OCI-LY7 (cell line): ENCODE measurements at regions not wholly inside any gene's neighbourhood (a gene's known extent, or its start where the extent isn't known, plus 50 kb on each side); places are given as distances from the start of the nearest gene placed in this dataset.

Experiments used
- BruUV-seq: library from RNA; stranded (reverse); fragments of 400-500 nt; replicated peaks from 2 replicates; lab custom pipeline; 2021; lab: Mats Ljungman, UMichigan
- CTCF ChIA-PET: fragments of 300-600 bp; sonication (Branson Sonifier 250); formaldehyde crosslinking; loops from one replicate; lab custom pipeline; 2022; ENCODE audit warnings: antibody characterized with exemption; ENCODE audit not compliant: unreplicated experiment; lab: Charles Lee
- POLR2A ChIA-PET: fragments of 300-600 bp; sonication (Branson Sonifier 250); formaldehyde crosslinking; loops from one replicate; lab custom pipeline; 2022; ENCODE audit warnings: antibody characterized with exemption; lab: Charles Lee
- DNase-seq: peaks from one replicate; pipeline ENCODE4 v3.0.0-alpha.2; 2015; ENCODE audit warnings: low spot score
- H2AFZ ChIP-seq: fragments of 200-600 bp; sonication (generic), shearing (Covaris generic); 2 replicates; pipeline ENCODE4 v1.6.1; 2014; ENCODE audit warnings: mild to moderate bottlenecking, antibody characterized with exemption, low read length, moderate library complexity
- H3K27ac ChIP-seq: fragments of 200-600 bp; sonication (generic); 2 replicates; pipeline ENCODE4 v1.5.1; 2014; ENCODE audit warnings: mixed run types, low read depth, mild to moderate bottlenecking, moderate library complexity, low read length, inconsistent platforms; ENCODE audit not compliant: poor library complexity, severe bottlenecking
- H3K36me3 ChIP-seq: fragments of 200-600 bp; sonication (generic); 2 replicates; pipeline ENCODE4 v1.6.1; 2014; ENCODE audit warnings: mild to moderate bottlenecking, antibody characterized with exemption, low read length, moderate library complexity, mixed read lengths; ENCODE audit not compliant: insufficient read depth
- H3K4me1 ChIP-seq: fragments of 200-600 bp; sonication (generic); 2 replicates; pipeline ENCODE4 v1.5.1; 2014; ENCODE audit warnings: mild to moderate bottlenecking, low read length; ENCODE audit not compliant: insufficient read depth, poor library complexity, severe bottlenecking
- H3K4me2 ChIP-seq: fragments of 200-600 bp; sonication (generic); 2 replicates; pipeline ENCODE4 v1.6.1; 2014; ENCODE audit warnings: mild to moderate bottlenecking, low read length
- H3K4me3 ChIP-seq: fragments of 200-600 bp; sonication (generic); 2 replicates; pipeline ENCODE4 v1.5.1; 2014; ENCODE audit warnings: mild to moderate bottlenecking, low read depth, low read length; ENCODE audit not compliant: poor library complexity, severe bottlenecking
- H3K79me2 ChIP-seq: fragments of 200-600 bp; sonication (generic); 2 replicates; pipeline ENCODE4 v1.6.1; 2016; ENCODE audit warnings: low read depth, mild to moderate bottlenecking, low read length, moderate library complexity, mixed read lengths; ENCODE audit not compliant: insufficient read depth
- H3K9me2 ChIP-seq: fragments of 200-600 bp; sonication (generic); 2 replicates; pipeline ENCODE4 v1.6.1; 2016; ENCODE audit warnings: mild to moderate bottlenecking, low read length, mixed read lengths; ENCODE audit not compliant: insufficient read depth
- H3K9me3 ChIP-seq: fragments of 200-600 bp; sonication (generic); 2 replicates; pipeline ENCODE4 v1.6.1; 2014; ENCODE audit warnings: mild to moderate bottlenecking, mixed run types, low read length, mixed read lengths
- H4K20me1 ChIP-seq: fragments of 200-600 bp; sonication (generic); 2 replicates; pipeline ENCODE4 v1.6.1; 2014; ENCODE audit warnings: mild to moderate bottlenecking, antibody characterized with exemption, low read length, moderate library complexity, mixed read lengths; ENCODE audit not compliant: insufficient read depth
- CTCF ChIP-seq: fragments of 200-600 bp; sonication (generic); conservative IDR thresholded peaks from 2 replicates; pipeline ENCODE4 v1.5.1; 2014; ENCODE audit warnings: mild to moderate bottlenecking, antibody characterized with exemption, low read length, moderate library complexity, mixed read lengths
- EZH2phosphoT487 ChIP-seq: fragments of 200-600 bp; sonication (generic); IDR thresholded peaks from 2 replicates; pipeline ENCODE4 v1.6.1; 2018; ENCODE audit warnings: low read depth, borderline replicate concordance, mild to moderate bottlenecking, mixed run types, antibody characterized with exemption, low read length, moderate library complexity, mixed read lengths
- intact Hi-C: fragments of 100-400 bp; cut with micrococcal nuclease; formaldehyde crosslinking; loops from one replicate; pipeline ENCODE4 v1.10.0; 2022; ENCODE audit not compliant: unreplicated experiment

GRCh38 chr10:43785252-43785651, 136.6 kb upstream of the ZNF32 start:
- peak; percentile 8 for DNase-seq
- no peaks in the 10 kb centered on the region for H3K4me1 ChIP-seq
- H3K4me2 ChIP-seq: no peak overlapping the region
- no peak overlapping the region for H3K4me3 ChIP-seq
- H4K20me1 ChIP-seq: no peaks in the 10 kb centered on the region
- no peak overlapping the region for H2AFZ ChIP-seq
- H3K9me2 ChIP-seq: no peaks in the 10 kb centered on the region
- H3K27ac ChIP-seq: no peak overlapping the region
- TF ChIP-seq CTCF (peak; percentile 59; the same call in 1 of the 2 replicates), EZH2phosphoT487 (no peak)
- CTCF ChIA-PET: interaction anchor here (0.8 kb wide), 1 partner anchor 11 kb away, joined by 3 read pairs; no protein-coding TSS in a partner anchor
- intact Hi-C loops: loop anchor here (5.0 kb wide), 1 partner anchor 247 kb away; no protein-coding TSS in a partner anchor
- BruUV-seq: no TSS peak
- H3K9me3 ChIP-seq: no peaks in the 10 kb centered on the region
- POLR2A ChIA-PET: no interaction called here
- no peaks in the 10 kb centered on the region for H3K36me3 ChIP-seq
- H3K79me2 ChIP-seq: no peaks in the 10 kb centered on the region

- no TSS peak for BruUV-seq
- no peaks in the 10 kb centered on the region for H3K9me3 ChIP-seq
- no peak for TF ChIP-seq EZH2phosphoT487
- no peak for TF ChIP-seq CTCF
- DNase-seq: no peak
- no peaks in the 10 kb centered on the region for H3K9me2 ChIP-seq
- no peaks in the 10 kb centered on the region for H3K36me3 ChIP-seq
- H3K79me2 ChIP-seq: no peaks in the 10 kb centered on the region
- CTCF ChIA-PET: no interaction called here
- intact Hi-C loops: no loop called here
- no peaks in the 10 kb centered on the region for H4K20me1 ChIP-seq
- H3K4me1 ChIP-seq: no peaks in the 10 kb centered on the region
- POLR2A ChIA-PET: no interaction called here
- no peak overlapping the region for H3K4me3 ChIP-seq
- no peak overlapping the region for H2AFZ ChIP-seq
- H3K4me2 ChIP-seq: no peak overlapping the region
- H3K27ac ChIP-seq: no peak overlapping the region
These were observed 134.1 kb upstream of the ZNF32 start for GRCh38 chr10:43782814-43783213.

GRCh38 chr10:43781480-43782361, 133.0 kb upstream of the ZNF32 start:
- no peak for DNase-seq
- ChIA-PET CTCF (no interaction called here), POLR2A (no interaction called here)
- H2AFZ ChIP-seq: no peak overlapping the region
- no TSS peak for BruUV-seq
- no peaks in the 10 kb centered on the region for H4K20me1 ChIP-seq
- H3K4me2 ChIP-seq: no peak overlapping the region
- intact Hi-C loops: no loop called here
- H3K4me3 ChIP-seq: no peak overlapping the region
- no peaks in the 10 kb centered on the region for H3K9me3 ChIP-seq
- no peaks in the 10 kb centered on the region for H3K9me2 ChIP-seq
- no peaks in the 10 kb centered on the region for H3K4me1 ChIP-seq
- no peak for TF ChIP-seq EZH2phosphoT487
- TF ChIP-seq CTCF: no peak
- no peaks in the 10 kb centered on the region for H3K36me3 ChIP-seq
- no peak overlapping the region for H3K27ac ChIP-seq
- no peaks in the 10 kb centered on the region for H3K79me2 ChIP-seq
